GM19023 (cell line): ENCODE measurements at regions not wholly inside any gene's neighbourhood (a gene's known extent, or its start where the extent isn't known, plus 50 kb on each side); places are given as distances from the start of the nearest gene placed in this dataset.
"Not testable (repeated sequence)": the region's sequence is repeated elsewhere in the genome, so short reads cannot be mapped to it uniquely, and the experiment has no call there.

ENCODE experiments used
- ATAC-seq: cut with Tn5 transposase; IDR thresholded peaks from one replicate; pipeline ENCODE4 v1.9.1; 2021; ENCODE audit warnings: mild to moderate bottlenecking, moderate library complexity; ENCODE audit not compliant: unreplicated experiment

DNA sequence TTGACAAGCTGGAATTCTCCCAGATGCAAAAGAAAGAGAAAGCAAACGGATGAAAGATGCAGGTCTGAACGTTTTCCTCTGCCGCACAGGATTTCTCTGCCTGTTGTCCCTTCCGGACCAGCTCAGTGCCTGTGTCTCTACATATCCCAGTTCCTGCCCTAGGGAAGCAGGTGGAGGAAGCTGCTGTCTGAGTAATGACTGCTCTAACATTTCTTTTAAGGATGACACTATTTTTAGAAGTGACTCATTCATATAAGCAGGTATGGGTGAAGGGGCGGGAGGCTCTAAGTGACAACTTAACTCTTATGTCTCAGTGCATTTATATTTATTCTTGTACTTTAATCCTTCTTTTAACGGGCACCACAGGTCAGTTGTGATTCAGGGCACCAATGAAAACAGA, 128.8 kb downstream of the SLC24A2 start:
- no peak for ATAC-seq

DNA sequence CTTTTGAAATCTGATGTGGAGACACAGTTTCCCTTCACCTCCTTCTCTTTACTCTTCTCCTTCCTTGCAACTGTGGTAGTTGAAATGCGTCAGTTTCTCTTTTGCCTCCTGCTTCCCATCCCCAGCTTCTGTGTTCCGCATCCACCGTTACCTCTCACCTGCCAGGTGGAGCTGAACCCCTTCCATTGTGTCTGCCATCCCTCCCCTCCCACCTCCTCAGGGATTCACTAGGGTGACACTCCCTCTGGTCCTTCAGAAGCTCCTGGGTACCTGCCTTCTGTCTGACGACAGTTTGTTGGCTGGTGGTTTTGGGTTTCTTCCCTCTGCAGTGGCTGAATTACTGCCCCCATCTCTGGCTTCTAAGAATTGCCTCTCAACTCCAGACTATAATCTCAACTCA, 132.1 kb downstream of the SLC24A2 start:
- no peak for ATAC-seq

GRCh38 chr9:19651681-19652080, 137.2 kb downstream of the SLC24A2 start:
- ATAC-seq, result no peak

DNA sequence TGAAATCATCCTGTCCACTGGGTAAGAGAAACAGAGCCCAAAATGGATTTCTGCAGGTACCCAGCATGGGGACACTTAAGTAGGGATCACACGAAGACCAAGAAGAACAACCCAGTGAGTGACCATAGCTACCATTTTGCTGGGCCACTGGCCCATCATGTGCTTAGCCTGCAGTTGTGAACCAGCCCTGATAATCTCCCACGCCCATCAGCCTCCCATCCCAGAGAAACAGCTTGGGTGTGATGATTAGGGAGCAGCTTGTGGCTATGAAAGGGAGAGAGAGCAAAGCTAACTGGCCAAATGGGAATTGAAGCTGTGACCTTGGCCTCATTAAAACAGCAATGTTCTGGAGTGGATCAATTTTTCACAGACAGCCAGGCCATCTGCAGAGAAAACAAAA, 138.5 kb downstream of the SLC24A2 start:
- ATAC-seq, result no peak

GRCh38 chr9:19649336-19650041, 139.3 kb downstream of the SLC24A2 start:
- ATAC-seq, result no peak

DNA sequence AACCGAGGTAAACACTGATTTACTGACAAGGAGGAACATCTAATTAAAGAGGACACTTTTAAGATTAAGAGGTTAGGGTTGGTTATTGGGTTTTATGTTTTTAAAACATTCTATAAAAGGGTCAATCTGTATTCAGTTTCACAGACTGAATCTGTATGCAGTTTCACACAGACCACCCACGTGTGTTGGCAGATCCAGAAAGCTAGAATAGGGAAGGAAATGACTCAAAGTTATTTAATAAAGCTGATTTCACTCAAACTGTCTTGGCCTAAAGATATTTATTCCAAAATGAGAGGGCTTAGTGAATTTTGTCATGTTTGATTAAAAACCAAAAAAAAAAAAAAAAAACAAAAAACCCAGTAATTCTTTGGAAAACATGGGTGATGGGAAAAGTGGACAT, 140.2 kb downstream of the SLC24A2 start:
- ATAC-seq, result no peak

DNA sequence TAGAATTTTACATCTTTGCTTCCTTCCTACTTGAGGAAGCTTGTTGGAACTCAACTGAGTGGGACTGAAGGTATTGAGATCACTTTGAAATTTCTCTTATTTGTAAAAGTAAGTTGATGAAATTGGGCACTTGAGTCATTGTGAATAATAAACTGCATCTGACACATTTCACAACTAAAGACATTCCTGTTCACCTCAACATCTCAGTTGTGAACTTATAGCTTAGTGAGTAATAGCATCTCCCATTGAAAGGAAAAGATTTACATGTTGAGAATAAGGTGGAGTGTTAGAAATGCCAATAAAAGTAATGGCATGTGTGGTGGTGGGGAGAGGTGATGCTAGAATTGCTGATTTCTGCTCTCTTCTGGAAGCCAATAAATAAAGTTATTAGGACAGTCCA, 145.0 kb downstream of the SLC24A2 start:
- ATAC-seq, result no peak

GRCh38 chr9:19642256-19642655, 146.6 kb downstream of the SLC24A2 start:
- ATAC-seq, result no peak

- ATAC-seq, result no peak
These were observed 147.8 kb downstream of the SLC24A2 start for GRCh38 chr9:19641046-19641445.

- ATAC-seq, result no peak
These were observed 148.8 kb downstream of the SLC24A2 start for GRCh38 chr9:19640014-19640413.

DNA sequence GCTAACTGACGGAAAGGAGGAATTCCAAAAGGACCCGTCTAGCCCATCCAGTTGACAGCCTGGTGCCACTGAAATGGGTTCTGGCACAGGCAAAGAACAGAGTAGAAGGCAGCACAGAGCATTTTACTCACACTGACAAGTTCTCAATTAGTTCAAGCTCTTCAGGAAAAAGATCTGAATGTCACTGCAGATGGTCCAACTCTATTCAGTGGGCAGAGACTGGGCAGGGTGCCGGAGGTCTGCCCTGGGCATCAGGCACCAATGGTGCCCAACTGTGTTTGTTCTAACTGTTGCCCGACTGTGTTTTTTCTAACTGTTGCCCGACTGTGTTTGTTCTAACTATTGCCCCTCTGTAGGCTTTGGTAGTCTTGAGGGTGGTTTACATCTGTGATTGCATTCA, 151.8 kb downstream of the SLC24A2 start:
- ATAC-seq, result no peak

DNA sequence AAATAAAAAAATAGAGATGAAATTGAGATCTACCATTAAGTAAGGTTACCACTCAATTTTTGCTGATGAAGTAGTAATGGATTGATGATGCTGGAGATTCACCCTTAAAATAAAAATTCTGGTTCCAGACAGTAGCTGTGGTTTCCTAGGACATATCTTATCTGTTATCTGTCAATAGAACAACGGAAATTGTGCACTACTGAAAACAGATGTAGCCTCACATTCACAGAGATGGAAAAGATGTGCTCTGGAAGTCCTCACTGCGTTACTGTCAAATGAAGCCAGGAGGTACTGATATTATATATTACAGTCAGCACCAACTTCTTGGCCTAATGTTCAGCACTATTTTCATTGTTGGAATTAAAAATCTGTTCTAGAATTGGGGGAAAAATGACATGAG, 154.0 kb downstream of the SLC24A2 start:
- no peak for ATAC-seq

- no peak for ATAC-seq
These were observed 157.7 kb downstream of the SLC24A2 start for GRCh38 chr9:19631181-19631580.

- no peak for ATAC-seq
These were observed 158.1 kb downstream of the SLC24A2 start for GRCh38 chr9:19630760-19631159.

DNA sequence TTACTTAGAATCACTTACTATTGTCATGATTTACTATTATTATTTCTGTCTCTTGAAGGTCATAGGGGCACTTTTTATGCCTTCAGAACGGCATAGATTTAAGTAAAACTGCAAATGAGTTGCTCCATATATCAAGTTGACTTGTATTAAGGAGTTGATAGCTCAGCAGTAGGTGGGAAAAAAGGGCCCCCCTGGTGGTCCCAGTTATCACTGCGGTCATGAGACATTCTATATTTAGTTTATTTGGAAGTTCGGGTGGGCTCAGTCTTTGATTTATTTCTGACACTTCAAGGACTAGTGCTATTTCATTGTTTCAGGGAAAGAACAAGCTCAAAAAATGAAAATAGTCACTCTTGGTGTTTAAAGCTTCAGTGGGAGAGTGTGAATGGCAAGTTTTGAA, 159.3 kb downstream of the SLC24A2 start:
- no peak for ATAC-seq

DNA sequence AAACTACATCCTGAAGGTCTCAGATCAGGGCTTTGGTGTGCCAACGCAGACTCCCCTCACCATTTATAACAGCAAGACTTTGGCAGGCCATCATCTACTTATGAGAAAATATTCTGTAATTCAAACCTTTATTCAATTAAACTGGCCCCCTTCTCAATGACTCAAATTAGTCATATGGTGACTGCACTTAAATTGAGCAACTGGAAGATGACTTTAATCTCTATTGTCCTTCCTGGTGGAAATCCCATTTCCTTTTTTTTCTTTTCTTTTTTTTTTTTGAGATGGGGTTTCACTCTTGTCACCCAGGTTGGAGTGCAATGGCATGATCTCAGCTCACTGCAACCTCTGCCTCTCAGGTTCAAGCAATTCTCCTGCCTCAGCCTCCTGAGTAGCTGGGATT, 163.4 kb downstream of the SLC24A2 start:
- ATAC-seq, result not testable (repeated sequence)

- ATAC-seq, result no peak
These were observed 164.3 kb downstream of the SLC24A2 start for GRCh38 chr9:19624519-19624918.

- ATAC-seq, result no peak
These were observed 164.9 kb downstream of the SLC24A2 start for GRCh38 chr9:19623941-19624340.

- ATAC-seq, result no peak
These were observed 168.5 kb downstream of the SLC24A2 start for GRCh38 chr9:19620326-19620725.

DNA sequence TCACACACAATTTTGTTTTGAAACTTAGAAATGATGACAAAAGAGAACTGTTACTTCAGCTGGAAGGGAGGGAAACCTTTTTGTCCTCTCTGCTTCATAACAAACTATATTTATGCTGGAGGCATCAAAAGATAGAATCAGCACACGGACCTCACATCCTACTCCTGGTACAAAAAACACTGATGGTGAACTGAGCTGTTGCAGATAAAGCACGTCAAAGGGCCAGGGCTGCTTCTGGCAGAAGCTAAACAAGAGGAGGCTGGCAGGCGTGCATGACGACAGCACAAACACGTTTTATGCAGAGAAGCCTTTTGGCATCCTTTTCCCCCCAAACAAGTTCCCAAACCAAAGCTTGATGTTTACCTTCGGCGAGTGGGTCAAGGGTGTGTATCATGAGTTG, 169.6 kb downstream of the SLC24A2 start:
- ATAC-seq, result no peak

DNA sequence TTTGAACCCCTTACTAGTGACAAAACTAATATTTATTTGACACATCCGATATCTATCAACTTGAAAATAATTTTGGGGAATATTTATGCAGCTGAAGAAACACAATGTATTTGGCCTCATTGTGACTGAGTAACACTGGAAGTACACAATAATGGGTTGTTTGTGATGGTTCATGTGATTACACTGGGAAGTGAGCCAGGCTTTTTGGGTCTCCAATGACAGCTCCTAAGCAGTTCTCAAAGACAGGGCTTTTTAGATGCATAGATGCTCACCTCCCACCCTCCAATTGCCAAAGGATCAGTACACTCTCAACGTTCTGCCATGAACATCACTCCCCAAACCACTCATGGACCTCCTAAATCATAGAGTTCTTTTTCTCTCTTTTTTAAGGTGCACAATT, 170.0 kb downstream of the SLC24A2 start:
- ATAC-seq, result no peak

GRCh38 chr9:19615036-19615624, 173.7 kb downstream of the SLC24A2 start:
- no peak for ATAC-seq

DNA sequence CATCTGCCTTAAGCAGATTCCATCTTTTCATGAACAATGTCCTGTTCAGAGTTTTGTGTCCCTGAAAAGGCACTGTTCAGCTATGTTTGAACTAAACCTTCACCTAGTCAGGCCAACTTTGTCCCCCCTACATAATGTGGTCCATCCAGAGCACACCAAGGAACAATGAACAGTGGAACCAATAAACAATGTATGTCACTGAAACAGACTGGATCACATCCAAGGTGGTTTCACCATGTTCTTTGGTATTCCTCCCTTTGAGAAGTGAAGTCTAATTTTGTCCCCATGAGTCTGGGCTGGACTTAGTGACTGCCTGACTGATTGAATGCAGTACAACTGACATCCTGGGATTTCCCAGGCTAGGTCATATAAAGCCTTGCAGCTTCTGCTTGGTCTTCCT, 174.5 kb downstream of the SLC24A2 start:
- ATAC-seq, result no peak
